CD4-positive, CD25-positive, alpha-beta regulatory T cell (primary cell): ENCODE measurements at regions not wholly inside any gene's neighbourhood (a gene's known extent, or its start where the extent isn't known, plus 50 kb on each side); places are given as distances from the start of the nearest gene placed in this dataset.

ENCODE experiments used
- ATAC-seq, 2 donors: fragments of 150-1000 bp; cut with Tn5 transposase; one replicate each; pipeline ENCODE4 v1.10.0; 2021; ENCODE audit warnings: low read depth in 2 of 2, moderate number of reproducible peaks in 2 of 2, moderate library complexity in 1 of 2
- DNase-seq, 3 donors: peaks; one replicate each; pipeline versions ENCODE4 v3.0.0 to v3.0.0-alpha.2; 2012 to 2022; ENCODE audit warnings: mixed read lengths in 1 of 3
- H3K27ac ChIP-seq: one replicate; pipeline ENCODE4 v1.7.0; 2013; ENCODE audit warnings: mild to moderate bottlenecking, low read length; ENCODE audit not compliant: insufficient read depth, poor library complexity, severe bottlenecking
- H3K27me3 ChIP-seq: one replicate; pipeline ENCODE4 v1.7.0; 2013; ENCODE audit warnings: low read length; ENCODE audit not compliant: control insufficient read depth, insufficient read depth
- H3K36me3 ChIP-seq: one replicate; pipeline ENCODE4 v1.7.0; 2013; ENCODE audit warnings: mild to moderate bottlenecking, low read length, moderate library complexity; ENCODE audit not compliant: control insufficient read depth, insufficient read depth
- H3K4me1 ChIP-seq: 2 replicates; pipeline ENCODE4 v1.7.0; 2013; ENCODE audit warnings: mild to moderate bottlenecking, low read length; ENCODE audit not compliant: insufficient read depth, control insufficient read depth, poor library complexity, severe bottlenecking
- H3K4me3 ChIP-seq: one replicate; pipeline ENCODE4 v1.7.0; 2013; ENCODE audit warnings: low read depth, mild to moderate bottlenecking, low read length, moderate library complexity
- H3K9me3 ChIP-seq, 2 experiments: 1 replicate in 1 of 2; 2 replicates in 1 of 2; pipeline ENCODE4 v1.7.0; 2013; ENCODE audit warnings: low read length in 2 of 2, mild to moderate bottlenecking in 1 of 2, moderate library complexity in 1 of 2; ENCODE audit not compliant: control insufficient read depth in 2 of 2
- H3K27ac Mint-ChIP-seq, 3 donors: one replicate each; pipeline ENCODE4 v1.8.0; 2020 to 2022; ENCODE audit warnings: mild to moderate bottlenecking in 3 of 3, mixed read lengths in 3 of 3, moderate library complexity in 2 of 3
- H3K27me3 Mint-ChIP-seq: one replicate; pipeline ENCODE4 v1.8.0; 2022; ENCODE audit warnings: mild to moderate bottlenecking, mixed read lengths
- H3K36me3 Mint-ChIP-seq: one replicate; pipeline ENCODE4 v1.8.0; 2020; ENCODE audit warnings: mixed read lengths
- H3K4me1 Mint-ChIP-seq, 4 donors: one replicate each; pipeline ENCODE4 v1.8.0; 2020 to 2022; ENCODE audit warnings: mixed read lengths in 4 of 4, mild to moderate bottlenecking in 1 of 4
- H3K4me3 Mint-ChIP-seq, 4 donors: one replicate each; pipeline ENCODE4 v1.8.0; 2020 to 2022; ENCODE audit warnings: mild to moderate bottlenecking in 4 of 4, mixed read lengths in 4 of 4, moderate library complexity in 3 of 4
- H3K9me3 Mint-ChIP-seq, 7 donors: one replicate each; pipeline ENCODE4 v1.8.0; 2020 to 2022; ENCODE audit warnings: mixed read lengths in 7 of 7, mild to moderate bottlenecking in 3 of 7, moderate library complexity in 2 of 7

- Histone ChIP-seq H3K36me3 (no peaks in the 10 kb centered on the region), H3K9me3 (no peaks in the 10 kb centered on the region), H3K4me3 (no peak overlapping the region), H3K4me1 (no peaks in the 10 kb centered on the region), H3K27ac (no peak overlapping the region), H3K27me3 (no peaks in the 10 kb centered on the region)
- H3K27ac Mint-ChIP-seq, result no peak overlapping the region
- H3K27me3 Mint-ChIP-seq, result no peaks in the 10 kb centered on the region
- no peak overlapping the region for H3K4me3 Mint-ChIP-seq
- ATAC-seq, result no peak
- no peaks in the 10 kb centered on the region for H3K4me1 Mint-ChIP-seq
- DNase-seq, result no peak
- H3K36me3 Mint-ChIP-seq, result no peaks in the 10 kb centered on the region
- H3K9me3 Mint-ChIP-seq, result peaks cover 0 to 3% (median 0%) of the 10 kb centered on the region in 7 donors
Observed at GRCh38 chr5:174229068-174229467, 183.6 kb downstream of the NSG2 start.

- Histone ChIP-seq H3K36me3 (no peaks in the 10 kb centered on the region), H3K4me3 (no peak overlapping the region), H3K4me1 (no peaks in the 10 kb centered on the region), H3K27me3 (no peaks in the 10 kb centered on the region), H3K9me3 (no peaks in the 10 kb centered on the region), H3K27ac (no peak overlapping the region)
- DNase-seq (no peak), ATAC-seq (no peak)
- no peak overlapping the region for H3K4me3 Mint-ChIP-seq
- peaks cover 0 to 3% (median 2%) of the 10 kb centered on the region in 7 donors for H3K9me3 Mint-ChIP-seq
- H3K36me3 Mint-ChIP-seq, result no peaks in the 10 kb centered on the region
- H3K27ac Mint-ChIP-seq, result no peak overlapping the region
- H3K27me3 Mint-ChIP-seq, result no peaks in the 10 kb centered on the region
- no peaks in the 10 kb centered on the region for H3K4me1 Mint-ChIP-seq
Observed at GRCh38 chr5:174229514-174230370, 184.2 kb downstream of the NSG2 start.

- Mint-ChIP-seq H3K9me3 (peaks cover 0 to 7% (median 2%) of the 10 kb centered on the region in 7 donors), H3K27ac (no peak overlapping the region), H3K27me3 (no peaks in the 10 kb centered on the region), H3K36me3 (no peaks in the 10 kb centered on the region), H3K4me1 (no peaks in the 10 kb centered on the region), H3K4me3 (no peak overlapping the region)
- Histone ChIP-seq H3K27me3 (no peaks in the 10 kb centered on the region), H3K9me3 (no peaks in the 10 kb centered on the region), H3K27ac (no peak overlapping the region), H3K4me1 (no peaks in the 10 kb centered on the region), H3K4me3 (no peak overlapping the region), H3K36me3 (no peaks in the 10 kb centered on the region)
- DNase-seq, result no peak
- no peak for ATAC-seq
Observed at GRCh38 chr5:174231956-174232487, 186.5 kb downstream of the NSG2 start.

- Histone ChIP-seq H3K4me1 (no peaks in the 10 kb centered on the region), H3K27ac (no peak overlapping the region), H3K9me3 (no peaks in the 10 kb centered on the region), H3K36me3 (no peaks in the 10 kb centered on the region), H3K27me3 (no peaks in the 10 kb centered on the region), H3K4me3 (no peak overlapping the region)
- Mint-ChIP-seq H3K4me3 (no peak overlapping the region), H3K9me3 (peaks cover 0 to 9% (median 3%) of the 10 kb centered on the region in 7 donors), H3K27me3 (no peaks in the 10 kb centered on the region), H3K27ac (no peak overlapping the region), H3K4me1 (no peaks in the 10 kb centered on the region), H3K36me3 (no peaks in the 10 kb centered on the region)
- ATAC-seq (no peak), DNase-seq (no peak)
Observed at GRCh38 chr5:174234388-174234787, 188.9 kb downstream of the NSG2 start.

GRCh38 chr5:174235221-174236011, 189.9 kb downstream of the NSG2 start:
- Mint-ChIP-seq H3K4me1 (no peaks in the 10 kb centered on the region), H3K9me3 (peaks cover 0 to 10% (median 3%) of the 10 kb centered on the region in 7 donors), H3K27me3 (no peaks in the 10 kb centered on the region), H3K27ac (no peak overlapping the region), H3K36me3 (no peaks in the 10 kb centered on the region), H3K4me3 (no peak overlapping the region)
- DNase-seq, result no peak
- Histone ChIP-seq H3K36me3 (no peaks in the 10 kb centered on the region), H3K27me3 (no peaks in the 10 kb centered on the region), H3K4me3 (no peak overlapping the region), H3K4me1 (no peaks in the 10 kb centered on the region), H3K27ac (no peak overlapping the region), H3K9me3 (no peaks in the 10 kb centered on the region)
- no peak for ATAC-seq

- Histone ChIP-seq H3K27me3 (no peaks in the 10 kb centered on the region), H3K36me3 (no peaks in the 10 kb centered on the region), H3K9me3 (no peaks in the 10 kb centered on the region), H3K4me1 (no peaks in the 10 kb centered on the region), H3K27ac (no peak overlapping the region), H3K4me3 (no peak overlapping the region)
- Mint-ChIP-seq H3K4me3 (no peak overlapping the region), H3K36me3 (no peaks in the 10 kb centered on the region), H3K27ac (no peak overlapping the region), H3K27me3 (no peaks in the 10 kb centered on the region), H3K9me3 (peaks cover 0 to 10% (median 3%) of the 10 kb centered on the region in 7 donors), H3K4me1 (no peaks in the 10 kb centered on the region)
- ATAC-seq, result no peak
- DNase-seq, result no peak
Observed at GRCh38 chr5:174236070-174236469, 190.6 kb downstream of the NSG2 start.

GRCh38 chr5:174239718-174240117, 194.2 kb downstream of the NSG2 start:
- no peaks in the 10 kb centered on the region for H3K36me3 ChIP-seq
- no peak overlapping the region for H3K27ac ChIP-seq
- no peaks in the 10 kb centered on the region for H3K9me3 ChIP-seq
- no peak overlapping the region for H3K4me3 ChIP-seq
- no peaks in the 10 kb centered on the region for H3K36me3 Mint-ChIP-seq
- no peaks in the 10 kb centered on the region for H3K27me3 ChIP-seq
- H3K4me1 ChIP-seq, result no peaks in the 10 kb centered on the region
- H3K9me3 Mint-ChIP-seq, result peaks cover 0 to 14% (median 6%) of the 10 kb centered on the region in 7 donors
- H3K4me3 Mint-ChIP-seq, result no peak overlapping the region
- no peaks in the 10 kb centered on the region for H3K27me3 Mint-ChIP-seq
- DNase-seq (no peak), ATAC-seq (no peak)
- H3K4me1 Mint-ChIP-seq, result no peaks in the 10 kb centered on the region
- no peak overlapping the region for H3K27ac Mint-ChIP-seq
